ENCODE measurements at regions not wholly inside any gene's neighbourhood (a gene's known extent, or its start where the extent isn't known, plus 50 kb on each side); places are given as distances from the start of the nearest gene placed in this dataset.
"Not testable (repeated sequence)": the region's sequence is repeated elsewhere in the genome, so short reads cannot be mapped to it uniquely, and the experiment has no call there.

- FAIRE-seq, result no peak
These were observed 258.5 kb upstream of the DDX18 start for GRCh38 chr2:117555965-117556364.

GRCh38 chr2:117557626-117558025, 256.9 kb upstream of the DDX18 start:
- FAIRE-seq, result no peak

- no peak for FAIRE-seq
These were observed 251.8 kb upstream of the DDX18 start for GRCh38 chr2:117562654-117563053.

- no peak for FAIRE-seq
These were observed 242.7 kb upstream of the DDX18 start for GRCh38 chr2:117571590-117572349.

- FAIRE-seq, result no peak
These were observed 227.2 kb upstream of the DDX18 start for GRCh38 chr2:117587310-117587709.

GRCh38 chr2:117603060-117603459, 211.4 kb upstream of the DDX18 start:
- no peak for FAIRE-seq

GRCh38 chr2:117603567-117603966, 210.9 kb upstream of the DDX18 start:
- no peak for FAIRE-seq

GRCh38 chr2:117607202-117607601, 207.3 kb upstream of the DDX18 start:
- FAIRE-seq, result no peak

- no peak for FAIRE-seq
These were observed 201.4 kb upstream of the DDX18 start for GRCh38 chr2:117613101-117613500.

- no peak for FAIRE-seq
These were observed 200.2 kb upstream of the DDX18 start for GRCh38 chr2:117614296-117614695.

- no peak for FAIRE-seq
These were observed 199.5 kb upstream of the DDX18 start for GRCh38 chr2:117614823-117615534.

- no peak for FAIRE-seq
These were observed 195.9 kb upstream of the DDX18 start for GRCh38 chr2:117618607-117619006.

GRCh38 chr2:117621326-117621725, 193.2 kb upstream of the DDX18 start:
- FAIRE-seq, result no peak

- not testable (repeated sequence) for FAIRE-seq
These were observed 191.3 kb upstream of the DDX18 start for GRCh38 chr2:117623175-117623574.

GRCh38 chr2:117631152-117631945, 183.1 kb upstream of the DDX18 start:
- no peak for FAIRE-seq

- no peak for FAIRE-seq
These were observed 179.0 kb upstream of the DDX18 start for GRCh38 chr2:117635481-117635880.

- no peak for FAIRE-seq
These were observed 175.1 kb upstream of the DDX18 start for GRCh38 chr2:117639401-117639800.

- no peak for FAIRE-seq
These were observed 170.1 kb upstream of the DDX18 start for GRCh38 chr2:117644403-117644802.

- no peak for FAIRE-seq
These were observed 169.0 kb upstream of the DDX18 start for GRCh38 chr2:117645458-117645857.

- no peak for FAIRE-seq
These were observed 168.4 kb upstream of the DDX18 start for GRCh38 chr2:117646099-117646498.

- no peak for FAIRE-seq
These were observed 167.6 kb upstream of the DDX18 start for GRCh38 chr2:117646872-117647271.

- no peak for FAIRE-seq
These were observed 157.9 kb upstream of the DDX18 start for GRCh38 chr2:117656546-117656945.

GRCh38 chr2:117661619-117662018, 152.9 kb upstream of the DDX18 start:
- no peak for FAIRE-seq

GRCh38 chr2:117674172-117674571, 140.3 kb upstream of the DDX18 start:
- no peak for FAIRE-seq

All from endometrium (tissue), 2 donors.